ENCODE measurements at regions not wholly inside any gene's neighbourhood (a gene's known extent, or its start where the extent isn't known, plus 50 kb on each side); places are given as distances from the start of the nearest gene placed in this dataset.

- no peak for DNase-seq (ENCODE audit: low read depth in 2 of 2)
- Histone ChIP-seq H3K27ac (ENCODE audit: insufficient read depth, low read length) (no peak overlapping the region), H3K4me1 (ENCODE audit: control insufficient read depth, extremely low read depth, insufficient read depth, low read length) (no peaks in the 10 kb centered on the region), H3K4me3 (replicated peaks in 1 of 4; ENCODE audit: control extremely low read depth in 1 of 4, insufficient read depth in 1 of 4, low read depth in 3 of 4, low read length in 4 of 4) (no peak overlapping the region), H4K20me1 (ENCODE audit: control insufficient read depth, extremely low read depth, insufficient read depth, low read length) (no peaks in the 10 kb centered on the region), H3K36me3 (ENCODE audit: control insufficient read depth, insufficient read depth, low read length) (no peaks in the 10 kb centered on the region), H3K9ac (ENCODE audit: insufficient read depth, low read length) (no peak overlapping the region), H3K4me2 (ENCODE audit: extremely low read depth, insufficient read depth, low read length) (no peak overlapping the region), H3K27me3 (ENCODE audit: control insufficient read depth, insufficient read depth, low read length) (no peaks in the 10 kb centered on the region), H2AFZ (ENCODE audit: low read length) (no peak overlapping the region), H3K79me2 (ENCODE audit: control insufficient read depth, insufficient read depth, low read length) (no peaks in the 10 kb centered on the region), H3K9me3 (ENCODE audit: control insufficient read depth, insufficient read depth, low read depth, low read length) (no peaks in the 10 kb centered on the region)
- TF ChIP-seq, protein P1, sequence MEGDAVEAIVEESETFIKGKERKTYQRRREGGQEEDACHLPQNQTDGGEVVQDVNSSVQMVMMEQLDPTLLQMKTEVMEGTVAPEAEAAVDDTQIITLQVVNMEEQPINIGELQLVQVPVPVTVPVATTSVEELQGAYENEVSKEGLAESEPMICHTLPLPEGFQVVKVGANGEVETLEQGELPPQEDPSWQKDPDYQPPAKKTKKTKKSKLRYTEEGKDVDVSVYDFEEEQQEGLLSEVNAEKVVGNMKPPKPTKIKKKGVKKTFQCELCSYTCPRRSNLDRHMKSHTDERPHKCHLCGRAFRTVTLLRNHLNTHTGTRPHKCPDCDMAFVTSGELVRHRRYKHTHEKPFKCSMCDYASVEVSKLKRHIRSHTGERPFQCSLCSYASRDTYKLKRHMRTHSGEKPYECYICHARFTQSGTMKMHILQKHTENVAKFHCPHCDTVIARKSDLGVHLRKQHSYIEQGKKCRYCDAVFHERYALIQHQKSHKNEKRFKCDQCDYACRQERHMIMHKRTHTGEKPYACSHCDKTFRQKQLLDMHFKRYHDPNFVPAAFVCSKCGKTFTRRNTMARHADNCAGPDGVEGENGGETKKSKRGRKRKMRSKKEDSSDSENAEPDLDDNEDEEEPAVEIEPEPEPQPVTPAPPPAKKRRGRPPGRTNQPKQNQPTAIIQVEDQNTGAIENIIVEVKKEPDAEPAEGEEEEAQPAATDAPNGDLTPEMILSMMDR (conservative IDR thresholded peaks at IDR 0.05 in 1 of 2, IDR thresholded peaks at IDR 0.05 in 1 of 2; ENCODE audit: low read depth in 1 of 2, low read length in 2 of 2), result no peak
- TF ChIP-seq EZH2 (IDR thresholded peaks at IDR 0.05; ENCODE audit: low read length, missing control alignments), result no peak
Measured at GRCh38 chr17:77640916-77641605, 317.4 kb upstream of the TNRC6C start.

DNA sequence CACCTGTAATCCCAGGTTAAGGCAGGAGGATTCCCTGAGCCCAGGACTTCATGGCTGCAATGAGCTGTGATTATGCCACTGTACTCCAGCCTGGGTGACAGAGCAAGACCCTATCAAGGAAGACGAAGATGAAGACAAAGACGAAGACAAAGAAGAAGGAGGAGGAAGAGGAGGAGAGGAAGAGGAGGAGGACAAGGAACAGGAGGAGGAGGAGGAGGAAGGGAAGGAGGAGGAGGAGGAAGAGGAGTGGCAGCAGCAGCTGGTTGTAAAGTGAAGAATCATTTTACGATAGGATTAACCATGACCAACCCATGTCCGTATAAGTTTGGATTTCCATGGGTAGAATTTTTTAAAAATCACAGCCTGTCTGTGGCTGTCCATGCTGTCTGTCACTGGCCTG lies 316.8 kb upstream of the TNRC6C start:
- Histone ChIP-seq H3K27me3 (ENCODE audit: control insufficient read depth, insufficient read depth, low read length) (no peaks in the 10 kb centered on the region), H3K4me1 (ENCODE audit: control insufficient read depth, extremely low read depth, insufficient read depth, low read length) (no peaks in the 10 kb centered on the region), H3K4me2 (ENCODE audit: extremely low read depth, insufficient read depth, low read length) (no peak overlapping the region)

DNA sequence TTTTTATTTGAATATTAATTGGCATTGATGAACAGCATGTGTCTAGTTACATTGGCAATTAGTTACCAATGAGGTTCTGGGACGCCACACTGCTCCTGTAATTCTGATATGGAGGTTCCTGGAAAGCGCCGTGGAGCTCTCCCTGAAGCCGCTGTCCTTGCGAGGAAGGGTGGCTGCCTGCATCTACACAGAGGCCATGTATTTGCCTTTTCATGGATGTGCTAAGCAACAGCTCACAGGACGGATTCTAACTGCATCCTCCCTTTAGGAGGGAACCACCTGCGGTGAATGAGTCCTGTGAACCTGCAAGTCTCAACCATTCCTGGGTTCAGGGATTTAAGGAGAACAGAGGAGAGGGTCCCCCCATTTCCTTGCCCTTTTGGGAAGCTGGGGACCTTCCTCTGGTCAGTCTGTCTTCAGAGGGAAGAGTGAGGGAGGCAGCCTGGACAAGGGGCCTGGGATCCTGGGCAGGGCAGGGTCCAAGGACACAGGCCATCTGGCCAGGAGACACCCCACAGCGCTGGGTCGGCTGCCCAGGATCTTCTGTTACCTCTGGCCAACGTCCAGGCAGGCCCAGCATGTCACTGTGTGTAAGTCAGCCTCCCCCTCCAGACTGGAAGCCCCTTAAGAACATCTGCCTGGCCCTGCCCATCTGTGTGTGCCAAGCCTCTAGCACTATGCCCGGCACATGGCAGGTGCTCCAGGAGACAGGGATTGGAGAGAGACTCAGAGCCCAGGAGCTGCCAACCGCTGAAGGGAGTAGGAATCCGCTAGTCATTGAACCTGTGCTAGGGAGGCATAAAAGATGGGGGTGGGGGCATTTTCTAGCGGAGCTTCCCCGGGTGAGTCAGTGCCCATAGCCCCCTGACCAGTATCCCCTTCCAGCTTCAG lies 314.1 kb upstream of the TNRC6C start:
- DNase-seq (ENCODE audit: low read depth in 2 of 2), result no peak
- Histone ChIP-seq H3K4me1 (ENCODE audit: control insufficient read depth, extremely low read depth, insufficient read depth, low read length) (no peaks in the 10 kb centered on the region), H3K4me2 (ENCODE audit: extremely low read depth, insufficient read depth, low read length) (no peak overlapping the region), H3K27ac (ENCODE audit: insufficient read depth, low read length) (no peak overlapping the region), H3K9me3 (ENCODE audit: control insufficient read depth, insufficient read depth, low read depth, low read length) (no peaks in the 10 kb centered on the region), H3K4me3 (replicated peaks in 1 of 4; ENCODE audit: control extremely low read depth in 1 of 4, insufficient read depth in 1 of 4, low read depth in 3 of 4, low read length in 4 of 4) (no peak overlapping the region), H3K79me2 (ENCODE audit: control insufficient read depth, insufficient read depth, low read length) (no peaks in the 10 kb centered on the region), H3K9ac (ENCODE audit: insufficient read depth, low read length) (no peak overlapping the region), H2AFZ (ENCODE audit: low read length) (no peak overlapping the region), H4K20me1 (ENCODE audit: control insufficient read depth, extremely low read depth, insufficient read depth, low read length) (no peaks in the 10 kb centered on the region), H3K36me3 (ENCODE audit: control insufficient read depth, insufficient read depth, low read length) (no peaks in the 10 kb centered on the region), H3K27me3 (ENCODE audit: control insufficient read depth, insufficient read depth, low read length) (no peaks in the 10 kb centered on the region)
- TF ChIP-seq, protein P1 (conservative IDR thresholded peaks at IDR 0.05 in 1 of 2, IDR thresholded peaks at IDR 0.05 in 1 of 2; ENCODE audit: low read depth in 1 of 2, low read length in 2 of 2), result no peak
- TF ChIP-seq EZH2 (IDR thresholded peaks at IDR 0.05; ENCODE audit: low read length, missing control alignments), result no peak

More for the DNA sequence above, 316.8 kb upstream of the TNRC6C start:
- no peak for TF ChIP-seq EZH2 (IDR thresholded peaks at IDR 0.05; ENCODE audit: low read length, missing control alignments)
- TF ChIP-seq, protein P1 (conservative IDR thresholded peaks at IDR 0.05 in 1 of 2, IDR thresholded peaks at IDR 0.05 in 1 of 2; ENCODE audit: low read depth in 1 of 2, low read length in 2 of 2), result no peak
- Histone ChIP-seq H3K27ac (ENCODE audit: insufficient read depth, low read length) (no peak overlapping the region), H3K36me3 (ENCODE audit: control insufficient read depth, insufficient read depth, low read length) (no peaks in the 10 kb centered on the region), H3K4me3 (replicated peaks in 1 of 4; ENCODE audit: control extremely low read depth in 1 of 4, insufficient read depth in 1 of 4, low read depth in 3 of 4, low read length in 4 of 4) (no peak overlapping the region), H3K9ac (ENCODE audit: insufficient read depth, low read length) (no peak overlapping the region), H2AFZ (ENCODE audit: low read length) (no peak overlapping the region), H4K20me1 (ENCODE audit: control insufficient read depth, extremely low read depth, insufficient read depth, low read length) (no peaks in the 10 kb centered on the region), H3K9me3 (ENCODE audit: control insufficient read depth, insufficient read depth, low read depth, low read length) (no peaks in the 10 kb centered on the region), H3K79me2 (ENCODE audit: control insufficient read depth, insufficient read depth, low read length) (no peaks in the 10 kb centered on the region)
- no peak for DNase-seq (ENCODE audit: low read depth in 2 of 2)
